Liver (tissue), 8 donors: ENCODE measurements at regions not wholly inside any gene's neighbourhood (a gene's known extent, or its start where the extent isn't known, plus 50 kb on each side); places are given as distances from the start of the nearest gene placed in this dataset.

Experiments
- DNase-seq: peaks from one replicate; pipeline ENCODE4 v3.0.0-alpha.2; 2017; ENCODE audit warnings: low spot score
- H3K27ac ChIP-seq, 2 donors: one replicate each; pipeline ENCODE4 v1.7.0; 2013; ENCODE audit warnings: inconsistent platforms in 2 of 2, low read length in 2 of 2, control low read depth in 1 of 2, low read depth in 1 of 2, mild to moderate bottlenecking in 1 of 2
- H3K27me3 ChIP-seq, 4 donors: one replicate each; pipeline versions ENCODE4 v1.6.1 to v1.7.0; 2013; ENCODE audit warnings: low read length in 3 of 4, inconsistent platforms in 1 of 4, mild to moderate bottlenecking in 1 of 4, moderate library complexity in 1 of 4; ENCODE audit not compliant: control insufficient read depth in 4 of 4, insufficient read depth in 4 of 4
- H3K36me3 ChIP-seq, 4 donors: one replicate each; pipeline versions ENCODE4 v1.6.1 to v1.7.0; 2013; ENCODE audit warnings: low read length in 3 of 4, mild to moderate bottlenecking in 3 of 4, low read depth in 1 of 4, moderate library complexity in 1 of 4; ENCODE audit not compliant: control insufficient read depth in 4 of 4, insufficient read depth in 3 of 4
- H3K4me1 ChIP-seq, 4 donors: one replicate each; pipeline versions ENCODE4 v1.6.1 to v1.7.0; 2013; ENCODE audit warnings: low read length in 3 of 4, mild to moderate bottlenecking in 3 of 4, moderate library complexity in 1 of 4; ENCODE audit not compliant: control insufficient read depth in 4 of 4, insufficient read depth in 4 of 4
- H3K4me3 ChIP-seq, 3 donors: one replicate each; pipeline versions ENCODE4 v1.6.1 to v1.7.0; 2013; ENCODE audit warnings: low read length in 3 of 3, control low read depth in 1 of 3, low read depth in 1 of 3, mild to moderate bottlenecking in 1 of 3
- H3K9ac ChIP-seq, 2 donors: one replicate each; pipeline ENCODE4 v1.7.0; 2013; ENCODE audit warnings: low read length in 2 of 2, mild to moderate bottlenecking in 2 of 2, moderate library complexity in 2 of 2, control low read depth in 1 of 2, low read depth in 1 of 2
- H3K9me3 ChIP-seq, 4 donors: one replicate each; pipeline versions ENCODE4 v1.6.1 to v1.7.0; 2013; ENCODE audit warnings: low read length in 3 of 4; ENCODE audit not compliant: control insufficient read depth in 4 of 4
- CTCF ChIP-seq: fragments of 150-350 bp; IDR thresholded peaks from 2 replicates; pipeline ENCODE4 v1.5.1; 2017; ENCODE audit warnings: improper control_type of control experiment, low read depth, low read length; ENCODE audit not compliant: missing input control
- EGR1 ChIP-seq, 2 donors: IDR thresholded peaks; 2 replicates each; pipeline ENCODE4 v1.6.1; 2016 to 2018; ENCODE audit warnings: antibody characterized with exemption in 2 of 2, low read depth in 2 of 2
- FOXA1 ChIP-seq: IDR thresholded peaks from 2 replicates; pipeline ENCODE4 v1.6.1; 2016; ENCODE audit warnings: antibody characterized with exemption
- FOXA2 ChIP-seq: IDR thresholded peaks from 2 replicates; pipeline ENCODE4 v1.6.1; 2016; ENCODE audit warnings: antibody characterized with exemption
- GABPA ChIP-seq, 2 donors: IDR thresholded peaks in 1 of 2; conservative IDR thresholded peaks in 1 of 2; 2 replicates each; pipeline ENCODE4 v1.6.1; 2016; ENCODE audit warnings: antibody characterized with exemption in 2 of 2, mild to moderate bottlenecking in 1 of 2, moderate library complexity in 1 of 2
- HNF4A ChIP-seq, 2 donors: conservative IDR thresholded peaks; 2 replicates each; pipeline ENCODE4 v1.6.1; 2016; ENCODE audit warnings: antibody characterized with exemption in 2 of 2, mild to moderate bottlenecking in 2 of 2
- HNF4G ChIP-seq: IDR thresholded peaks from 2 replicates; pipeline ENCODE4 v1.6.1; 2016; ENCODE audit warnings: antibody characterized with exemption
- JUND ChIP-seq, 2 donors: IDR thresholded peaks; 2 replicates each; pipeline ENCODE4 v1.6.1; 2016; ENCODE audit warnings: antibody characterized with exemption in 2 of 2
- MAX ChIP-seq: IDR thresholded peaks from 2 replicates; pipeline ENCODE4 v1.6.1; 2016; ENCODE audit warnings: antibody characterized with exemption
- RAD21 ChIP-seq, 2 donors: IDR thresholded peaks; 2 replicates each; pipeline ENCODE4 v1.6.1; 2016; ENCODE audit warnings: antibody characterized with exemption in 2 of 2, mild to moderate bottlenecking in 2 of 2
- REST ChIP-seq: IDR thresholded peaks from 2 replicates; pipeline ENCODE4 v1.6.1; 2016; ENCODE audit warnings: antibody characterized with exemption, mild to moderate bottlenecking
- SP1 ChIP-seq: IDR thresholded peaks from 2 replicates; pipeline ENCODE4 v1.6.1; 2018; ENCODE audit warnings: antibody characterized with exemption, mild to moderate bottlenecking
- TAF1 ChIP-seq: conservative IDR thresholded peaks from 2 replicates; pipeline ENCODE4 v1.6.1; 2016; ENCODE audit warnings: antibody characterized with exemption, mild to moderate bottlenecking
- WGBS: extraction: QIAGEN DNeasy Blood & Tissue Kit; methylation state at CpG from one replicate; pipeline ENCODE4 v1.1.7; 2013; 5-methylcytosine and 5-hydroxymethylcytosine counted together
- donor health status: healthy.
- donor health status: healthy.
- donor health status: healthy.
- donor health status: healthy.
- donor health status: healthy.

- Histone ChIP-seq H3K4me3 (no peak overlapping the region), H3K4me1 (no peaks in the 10 kb centered on the region), H3K36me3 (no peaks in the 10 kb centered on the region), H3K9ac (no peak overlapping the region), H3K27ac (no peak overlapping the region), H3K9me3 (no peaks in the 10 kb centered on the region), H3K27me3 (no peaks in the 10 kb centered on the region)
- DNase-seq = no peak
- TF ChIP-seq CTCF (no peak), REST (no peak)
- 72% methylated on average over 3 of the region's 3 CpGs for WGBS
These were observed 485.0 kb upstream of the TSPY4 start for GRCh38 chrY:8852278-8852677.

- Histone ChIP-seq H3K36me3 (no peaks in the 10 kb centered on the region), H3K27ac (no peak overlapping the region), H3K27me3 (no peaks in the 10 kb centered on the region), H3K9ac (no peak overlapping the region), H3K9me3 (no peaks in the 10 kb centered on the region), H3K4me1 (no peaks in the 10 kb centered on the region), H3K4me3 (no peak overlapping the region)
- TF ChIP-seq REST (no peak), MAX (no peak), RAD21 (IDR thresholded peaks at IDR 0.05) (no peak), FOXA1 (no peak), GABPA (IDR thresholded peaks at IDR 0.05 in 1 of 2, conservative IDR thresholded peaks at IDR 0.05 in 1 of 2) (no peak), EGR1 (IDR thresholded peaks at IDR 0.05; ENCODE audit: low read depth in 2 of 2) (no peak), HNF4G (no peak), JUND (IDR thresholded peaks at IDR 0.05) (no peak), HNF4A (conservative IDR thresholded peaks at IDR 0.05) (no peak), CTCF (no peak), TAF1 (no peak), SP1 (no peak), FOXA2 (no peak)
- 91% methylated on average over 3 of the region's 3 CpGs for WGBS
- DNase-seq = no peak
These were observed 448.9 kb upstream of the TSPY4 start for GRCh38 chrY:8888371-8888770.
